ENCODE measurements at regions not wholly inside any gene's neighbourhood (a gene's known extent, or its start where the extent isn't known, plus 50 kb on each side); places are given as distances from the start of the nearest gene placed in this dataset.

GRCh38 chr2:8277921-8278571 is 403.8 kb upstream of the ID2 start:
- no peak for DNase-seq

GRCh38 chr2:8278709-8279354 is 403.0 kb upstream of the ID2 start:
- DNase-seq = no peak

- DNase-seq = no peak
Measured at GRCh38 chr2:8279506-8279905, 402.4 kb upstream of the ID2 start.

- no peak for DNase-seq
Measured at GRCh38 chr2:8281234-8281633, 400.6 kb upstream of the ID2 start.

DNA sequence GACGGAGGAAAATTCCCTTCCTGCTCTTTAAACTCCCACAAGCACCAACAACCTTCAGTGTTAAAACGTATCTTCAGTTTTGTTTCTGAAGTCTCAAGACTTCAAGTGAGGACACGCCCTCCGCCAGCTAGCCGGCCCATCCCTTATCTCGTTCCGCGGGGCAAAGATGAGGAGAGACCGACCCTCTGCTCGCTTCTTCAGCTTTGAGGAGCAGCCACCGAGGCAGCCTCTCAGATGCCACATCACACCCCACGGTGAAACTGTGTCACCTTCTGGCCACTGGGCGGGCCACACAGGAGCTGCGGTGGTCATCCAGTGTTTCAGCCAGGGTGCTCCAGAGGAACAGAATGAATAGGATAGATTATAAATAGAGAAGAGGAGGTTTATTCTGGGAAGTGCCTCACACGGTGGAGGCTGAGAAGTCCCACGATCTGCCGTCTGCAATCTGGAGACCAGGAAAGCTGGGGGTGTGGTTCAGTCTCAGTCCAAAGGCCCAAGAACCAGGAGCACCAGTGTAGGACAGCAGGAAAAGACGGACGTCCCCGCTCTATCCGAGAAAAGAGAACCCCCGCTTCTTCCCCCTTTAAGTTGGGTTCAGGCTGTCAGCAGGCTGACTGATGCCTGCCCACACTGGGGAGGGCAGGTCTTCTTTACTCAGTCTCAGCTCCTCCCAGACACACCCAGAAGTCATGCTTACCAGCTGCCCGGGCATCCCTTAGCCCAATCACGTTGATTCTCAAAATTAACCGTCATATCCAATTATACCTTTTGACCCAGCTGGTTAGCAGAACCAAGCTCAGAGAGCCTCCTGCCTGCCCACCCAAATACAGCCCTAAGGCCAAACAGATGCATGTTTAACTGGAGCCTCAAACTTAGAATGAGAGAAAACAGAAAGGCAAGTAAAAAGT is 399.7 kb upstream of the ID2 start:
- DNase-seq = no peak

GRCh38 chr2:8282858-8283252 is 399.0 kb upstream of the ID2 start:
- DNase-seq = no peak

DNA sequence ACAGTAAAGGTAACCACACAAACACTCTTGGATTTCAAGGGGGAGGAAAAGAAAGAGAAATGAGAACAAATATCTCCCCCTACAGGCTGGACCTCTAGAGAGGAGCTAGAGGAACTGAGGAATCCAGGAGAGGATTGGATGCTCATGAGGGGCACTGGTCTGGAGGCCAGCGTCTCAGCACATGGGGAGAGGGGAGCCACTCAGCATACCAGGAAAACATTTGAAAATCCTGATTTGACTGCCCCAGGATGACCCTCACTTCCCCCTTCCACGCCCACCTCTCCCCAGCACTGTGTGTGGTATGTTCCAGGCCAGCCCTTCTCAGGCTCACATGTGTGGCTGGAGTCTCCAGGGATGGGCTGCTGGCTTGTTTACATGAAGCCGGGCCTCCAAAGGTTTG is 396.8 kb upstream of the ID2 start:
- DNase-seq = no peak

GRCh38 chr2:8285898-8286297 is 396.0 kb upstream of the ID2 start:
- DNase-seq = no peak

GRCh38 chr2:8288206-8288605 is 393.6 kb upstream of the ID2 start:
- DNase-seq = no peak

DNA sequence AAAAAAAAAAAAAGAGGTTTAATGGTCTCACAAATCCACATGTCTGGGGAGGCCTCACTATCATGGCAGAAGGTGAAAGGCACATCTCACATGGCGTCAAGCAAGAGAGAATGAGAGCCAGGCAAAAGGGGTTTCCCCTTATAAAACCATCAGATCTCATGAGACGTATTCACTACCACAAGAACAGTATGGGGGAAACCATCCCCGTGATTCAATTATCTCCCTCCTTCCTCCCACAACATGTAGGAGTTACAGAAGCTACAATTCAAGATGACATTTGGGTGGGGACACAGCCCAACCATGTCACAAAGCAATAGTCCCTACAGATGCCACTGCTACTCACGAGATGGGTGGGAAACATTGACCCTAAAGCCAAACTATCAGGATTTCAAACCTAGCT is 392.7 kb upstream of the ID2 start:
- no peak for DNase-seq

DNA sequence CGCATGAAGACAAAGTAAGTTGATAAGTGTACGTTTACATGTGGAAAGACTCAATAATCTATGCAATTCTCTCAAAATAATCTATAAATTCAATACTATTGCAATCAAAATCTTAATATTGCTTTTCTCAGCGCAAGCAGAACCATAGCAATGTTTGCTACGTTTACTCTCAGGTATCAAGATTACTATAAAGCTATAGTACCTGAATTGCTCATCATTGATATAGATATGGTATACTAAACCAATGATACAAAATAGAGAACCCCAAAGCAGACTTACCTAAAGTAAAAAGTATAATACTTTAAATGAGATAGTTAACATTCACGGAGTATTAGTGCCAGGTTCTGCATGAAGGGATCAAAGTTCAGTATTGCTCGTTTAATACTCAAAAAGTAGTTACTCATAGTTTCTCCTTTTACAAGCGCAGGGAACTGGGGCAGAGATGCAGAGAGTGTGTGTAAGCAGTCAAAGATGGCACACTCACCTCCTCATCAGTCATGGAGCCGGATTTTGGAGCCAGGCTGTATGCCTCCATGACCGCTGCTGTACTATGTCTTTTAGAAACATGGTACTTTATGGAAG is 391.0 kb upstream of the ID2 start:
- DNase-seq = no peak

DNA sequence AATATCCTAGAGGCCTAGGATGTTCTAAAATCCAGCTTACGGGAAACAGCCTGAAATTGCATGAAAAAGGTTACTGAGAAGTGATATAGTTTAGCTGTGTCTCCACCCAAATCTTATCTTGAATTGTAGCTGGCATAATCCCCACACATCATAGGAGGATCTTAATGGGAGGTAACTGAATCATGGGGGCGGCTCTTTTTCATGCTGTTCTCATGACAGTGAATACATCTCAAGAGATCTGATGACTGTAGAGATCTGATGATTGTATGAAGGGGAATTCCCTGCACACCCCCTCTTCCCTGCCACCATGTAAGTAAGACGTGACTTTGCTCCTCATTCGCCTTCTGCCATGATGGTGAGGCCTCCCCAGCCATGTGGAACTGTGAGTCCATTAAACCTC is 385.6 kb upstream of the ID2 start:
- no peak for DNase-seq

- no peak for DNase-seq
Measured at GRCh38 chr2:8297376-8298231, 384.3 kb upstream of the ID2 start.

GRCh38 chr2:8298783-8299182 is 383.1 kb upstream of the ID2 start:
- peak; percentile 74 for DNase-seq

GRCh38 chr2:8300216-8300615 is 381.6 kb upstream of the ID2 start:
- no peak for DNase-seq

DNA sequence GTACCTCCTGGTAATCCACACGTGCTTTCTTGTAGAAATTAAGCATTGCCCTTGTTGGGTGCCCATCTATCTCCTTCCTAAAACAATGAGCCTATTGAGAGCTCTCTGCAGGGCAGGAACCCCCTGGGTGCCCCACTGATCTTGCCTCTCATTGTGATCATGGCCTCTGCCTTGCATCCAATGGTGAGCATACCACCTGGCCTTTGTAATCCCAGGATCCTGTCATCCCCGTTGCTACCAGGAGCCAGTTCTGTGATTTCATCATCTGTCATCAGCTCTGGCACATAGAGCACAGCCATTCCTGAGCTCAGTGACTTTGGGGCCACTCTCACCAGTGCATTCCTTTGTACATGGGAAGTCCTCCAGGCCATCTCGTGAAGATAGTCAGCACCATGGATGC is 381.0 kb upstream of the ID2 start:
- no peak for DNase-seq

DNA sequence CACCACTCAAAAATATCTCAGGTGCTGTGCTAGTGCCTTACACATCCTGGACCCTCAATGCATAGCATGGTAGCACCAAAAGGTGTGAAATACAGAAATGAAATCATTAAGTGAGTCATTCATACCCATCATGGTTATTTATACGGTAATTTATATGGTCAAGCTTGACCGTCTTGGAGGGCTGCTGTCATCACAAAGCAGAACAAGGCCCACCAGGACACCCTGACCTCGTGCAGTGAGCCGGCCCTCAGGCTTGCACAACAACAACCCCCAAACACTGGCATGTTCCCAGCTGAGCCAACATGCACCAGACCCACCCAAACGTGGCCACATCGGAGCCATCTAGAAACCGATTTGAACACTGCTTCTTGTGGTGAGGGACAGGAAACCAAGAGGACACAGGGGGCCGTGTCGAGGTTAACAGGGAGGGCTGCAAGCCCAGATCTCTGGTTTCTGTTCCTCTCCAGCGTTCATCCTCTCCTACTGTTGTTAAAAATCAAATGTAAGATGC is 378.5 kb upstream of the ID2 start:
- DNase-seq = peak; percentile 83

GRCh38 chr2:8304821-8305766 is 376.8 kb upstream of the ID2 start:
- no peak for DNase-seq

DNA sequence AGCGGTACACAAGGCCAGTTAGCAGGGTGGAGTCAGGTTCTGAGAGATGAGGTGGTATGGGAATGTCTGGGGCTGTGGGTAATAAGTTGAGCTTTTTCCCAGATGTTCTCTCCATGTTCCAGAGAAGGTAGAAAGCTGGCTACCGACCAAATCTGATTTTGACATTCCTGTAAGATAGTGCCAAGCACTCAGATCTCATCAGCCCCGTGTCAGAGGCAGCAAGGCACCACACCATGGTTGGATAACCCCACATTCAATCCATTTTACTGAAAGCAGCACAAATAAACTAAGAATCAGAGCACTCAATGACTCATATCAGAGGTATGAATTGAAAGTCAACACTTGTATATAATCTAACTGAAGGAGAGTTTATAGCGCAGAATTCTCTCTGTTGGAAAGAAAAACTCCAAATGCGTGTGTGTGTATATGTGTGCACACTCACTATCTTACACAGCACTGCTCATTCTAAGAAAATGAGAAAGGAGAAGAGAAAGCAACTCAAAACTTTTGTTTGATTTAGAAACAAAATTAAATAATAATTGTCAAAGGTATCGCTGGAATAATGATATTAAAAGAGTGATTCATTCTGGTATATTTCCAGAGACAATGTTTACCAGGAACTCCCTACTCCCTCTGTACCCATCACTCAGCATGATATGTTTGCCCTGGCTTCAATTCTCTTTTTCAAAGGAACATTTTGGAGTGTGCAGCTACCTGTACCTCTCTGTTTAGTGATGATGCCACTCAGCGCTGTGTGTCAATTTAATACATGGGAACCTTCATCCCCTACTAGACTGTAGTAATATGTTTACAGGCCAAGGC is 375.1 kb upstream of the ID2 start:
- no peak for DNase-seq

- DNase-seq = no peak
Measured at GRCh38 chr2:8307606-8308180, 374.2 kb upstream of the ID2 start.
